ENCODE measurements at regions not wholly inside any gene's neighbourhood (a gene's known extent, or its start where the extent isn't known, plus 50 kb on each side); places are given as distances from the start of the nearest gene placed in this dataset.

DNA sequence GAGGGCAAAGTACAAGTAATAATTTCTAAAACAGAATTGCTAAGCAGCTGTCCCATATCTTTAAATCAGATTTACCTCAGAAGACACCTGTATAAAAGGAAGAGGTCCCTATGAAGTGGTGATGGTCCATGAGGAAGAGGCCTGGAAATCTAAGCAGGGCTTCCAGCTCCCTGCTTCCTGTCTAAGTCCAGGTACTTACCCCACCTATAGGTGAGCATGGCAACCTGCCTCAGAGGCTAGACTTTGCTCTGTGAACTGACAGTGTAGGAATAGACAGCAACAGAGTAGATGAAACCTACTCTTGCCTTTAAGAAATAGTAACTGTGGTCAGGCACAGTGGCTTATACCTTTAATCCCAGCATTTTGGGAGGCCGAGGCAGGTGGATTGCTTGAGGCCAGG is 55.8 kb upstream of the ARRDC3 start:
- TF ChIP-seq CTCF (conservative IDR thresholded peaks at IDR 0.05 in 1 of 2, IDR thresholded peaks at IDR 0.05 in 1 of 2; ENCODE audit: low read depth in 1 of 2, low read length in 2 of 2) (no peak), EZH2 (IDR thresholded peaks at IDR 0.05; ENCODE audit: low read length, missing control alignments) (no peak)

Measured in fibroblast of lung (primary cell).